A673 (cell line): ENCODE measurements at regions not wholly inside any gene's neighbourhood (a gene's known extent, or its start where the extent isn't known, plus 50 kb on each side); places are given as distances from the start of the nearest gene placed in this dataset.

Source experiments
- BruUV-seq: library from RNA; stranded (reverse); fragments of 400-500 nt; replicated peaks from 2 replicates; lab custom pipeline; 2021; lab: Mats Ljungman, UMichigan
- CTCF ChIA-PET: fragments of 300-600 bp; sonication (Branson Sonifier 250); formaldehyde crosslinking; loops from one replicate; lab custom pipeline; 2022; ENCODE audit warnings: antibody characterized with exemption; lab: Charles Lee
- POLR2A ChIA-PET: fragments of 300-600 bp; sonication (Branson Sonifier 250); formaldehyde crosslinking; loops from one replicate; lab custom pipeline; 2022; ENCODE audit warnings: antibody characterized with exemption; ENCODE audit not compliant: low non-redundant PET; lab: Charles Lee
- DNase-seq: peaks from one replicate; pipeline ENCODE4 v3.0.0-alpha.2; 2015; ENCODE audit warnings: low spot score
- H3K27ac ChIP-seq: fragments of 200-600 bp; sonication (generic); 2 replicates; pipeline ENCODE4 v1.5.1; 2016; ENCODE audit warnings: mixed run types, low read depth, mild to moderate bottlenecking, mixed read lengths, antibody characterized with exemption, low read length; ENCODE audit not compliant: poor library complexity, severe bottlenecking
- H3K27me3 ChIP-seq: fragments of 200-600 bp; sonication (generic); replicated peaks from 2 replicates; pipeline ENCODE4 v1.6.1; 2017; ENCODE audit warnings: mixed run types, low read depth, mild to moderate bottlenecking, mixed read lengths, antibody characterized with exemption, low read length; ENCODE audit not compliant: insufficient read depth, poor library complexity
- H3K36me3 ChIP-seq: fragments of 200-600 bp; sonication (generic); 2 replicates; pipeline ENCODE4 v1.6.1; 2016; ENCODE audit warnings: mixed run types, mild to moderate bottlenecking, mixed read lengths, antibody characterized with exemption, low read length; ENCODE audit not compliant: insufficient read depth, poor library complexity, severe bottlenecking
- H3K4me1 ChIP-seq: fragments of 200-600 bp; sonication (generic); 2 replicates; pipeline ENCODE4 v1.6.1; 2017; ENCODE audit warnings: mixed run types, mild to moderate bottlenecking, mixed read lengths, antibody characterized with exemption, low read length; ENCODE audit not compliant: insufficient read depth, poor library complexity, severe bottlenecking
- H3K4me3 ChIP-seq: fragments of 200-600 bp; sonication (generic); 2 replicates; pipeline ENCODE4 v1.5.1; 2016; ENCODE audit warnings: low read depth, mixed run types, mild to moderate bottlenecking, mixed read lengths, low read length; ENCODE audit not compliant: poor library complexity, severe bottlenecking
- H3K9me3 ChIP-seq: fragments of 200-600 bp; sonication (generic); 2 replicates; pipeline ENCODE4 v1.6.1; 2016; ENCODE audit warnings: mixed run types, low read depth, mild to moderate bottlenecking, mixed read lengths, antibody characterized with exemption, low read length; ENCODE audit not compliant: poor library complexity, severe bottlenecking
- EZH2 ChIP-seq: fragments of 200-600 bp; sonication (generic); IDR thresholded peaks from 2 replicates; pipeline ENCODE4 v1.6.1; 2017; ENCODE audit warnings: borderline replicate concordance, low read depth, mild to moderate bottlenecking, mixed read lengths, antibody characterized with exemption, low read length; ENCODE audit not compliant: poor library complexity, severe bottlenecking
- intact Hi-C: fragments of 100-400 bp; cut with micrococcal nuclease; formaldehyde crosslinking; loops from one replicate; pipeline ENCODE4 v1.10.0; 2022; ENCODE audit not compliant: unreplicated experiment
- TF ChIP-seq, protein P1 (sequence below): fragments of 300-800, 200-600 bp; sonication (generic); conservative IDR thresholded peaks from 2 replicates; pipeline ENCODE4 v1.5.1; 2017; ENCODE audit warnings: low read depth, mild to moderate bottlenecking, antibody characterized with exemption, low read length, moderate library complexity, mixed read lengths

DNA sequence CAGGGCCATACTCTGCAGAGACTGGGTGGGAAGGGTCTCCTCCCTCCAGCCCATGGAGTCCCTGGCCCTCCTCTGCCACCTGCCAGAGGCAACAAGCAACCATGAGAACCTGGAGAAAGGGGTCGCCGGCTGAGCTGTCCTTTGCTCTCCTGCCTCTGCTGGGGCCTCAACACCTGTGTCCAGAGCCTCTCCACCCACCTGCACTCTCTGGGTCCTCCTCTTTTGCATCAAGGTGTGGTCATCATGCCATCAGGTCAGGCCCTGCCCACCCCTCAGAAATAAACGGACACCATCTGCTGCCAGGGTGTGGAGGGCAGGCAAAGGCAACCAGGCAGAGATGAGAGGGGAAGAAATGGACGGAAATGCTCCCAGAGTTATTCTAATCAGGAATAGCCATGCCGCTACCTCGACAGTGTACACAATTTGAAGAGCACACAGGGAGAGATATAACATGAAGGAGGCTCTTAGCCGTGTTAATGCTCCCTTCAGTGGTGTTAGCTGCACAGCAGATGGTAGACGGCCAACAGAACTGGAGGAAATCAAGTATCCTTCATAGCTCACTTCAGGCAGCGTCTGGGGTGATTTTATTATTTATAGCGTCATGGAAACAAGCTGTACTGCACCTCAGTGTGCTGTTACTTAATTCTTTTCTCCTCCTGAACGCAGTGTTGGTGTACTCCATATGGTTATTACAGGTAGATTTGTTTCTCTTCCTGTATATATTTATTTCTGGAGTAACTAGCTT lies 247.9 kb downstream of the TSN start:
- CTCF ChIA-PET = no interaction called here

DNA sequence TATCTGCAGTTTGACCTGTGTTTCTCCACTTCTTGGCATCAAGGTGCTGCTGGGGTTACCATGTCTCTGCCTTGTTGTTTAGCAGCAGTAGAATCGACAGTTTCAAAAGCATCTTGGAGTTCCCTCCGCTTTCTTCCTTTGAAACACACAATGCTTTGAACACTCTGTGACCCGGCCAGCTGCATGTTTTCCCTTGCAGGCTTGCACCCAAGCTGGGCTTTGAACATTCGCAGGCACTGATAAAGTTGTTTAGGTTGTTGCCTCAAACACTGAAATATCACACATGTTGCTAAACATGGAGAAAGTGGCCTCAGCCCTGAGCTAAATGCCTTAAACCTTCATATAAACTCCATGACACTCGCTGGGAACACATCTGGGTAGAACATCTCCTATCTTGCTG lies 251.7 kb downstream of the TSN start:
- peaks cover 30% of the 10 kb centered on the region for H3K4me1 ChIP-seq
- CTCF ChIA-PET = no interaction called here
- no peaks in the 10 kb centered on the region for H3K36me3 ChIP-seq
- no peak overlapping the region for H3K27ac ChIP-seq
- no TSS peak for BruUV-seq
- DNase-seq = no peak
- H3K4me3 ChIP-seq = no peak overlapping the region
- H3K27me3 ChIP-seq = no peaks in the 10 kb centered on the region
- no peak for TF ChIP-seq EZH2
- TF ChIP-seq, protein P1, sequence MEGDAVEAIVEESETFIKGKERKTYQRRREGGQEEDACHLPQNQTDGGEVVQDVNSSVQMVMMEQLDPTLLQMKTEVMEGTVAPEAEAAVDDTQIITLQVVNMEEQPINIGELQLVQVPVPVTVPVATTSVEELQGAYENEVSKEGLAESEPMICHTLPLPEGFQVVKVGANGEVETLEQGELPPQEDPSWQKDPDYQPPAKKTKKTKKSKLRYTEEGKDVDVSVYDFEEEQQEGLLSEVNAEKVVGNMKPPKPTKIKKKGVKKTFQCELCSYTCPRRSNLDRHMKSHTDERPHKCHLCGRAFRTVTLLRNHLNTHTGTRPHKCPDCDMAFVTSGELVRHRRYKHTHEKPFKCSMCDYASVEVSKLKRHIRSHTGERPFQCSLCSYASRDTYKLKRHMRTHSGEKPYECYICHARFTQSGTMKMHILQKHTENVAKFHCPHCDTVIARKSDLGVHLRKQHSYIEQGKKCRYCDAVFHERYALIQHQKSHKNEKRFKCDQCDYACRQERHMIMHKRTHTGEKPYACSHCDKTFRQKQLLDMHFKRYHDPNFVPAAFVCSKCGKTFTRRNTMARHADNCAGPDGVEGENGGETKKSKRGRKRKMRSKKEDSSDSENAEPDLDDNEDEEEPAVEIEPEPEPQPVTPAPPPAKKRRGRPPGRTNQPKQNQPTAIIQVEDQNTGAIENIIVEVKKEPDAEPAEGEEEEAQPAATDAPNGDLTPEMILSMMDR = no peak
- H3K9me3 ChIP-seq = no peaks in the 10 kb centered on the region
- intact Hi-C loops = no loop called here
- POLR2A ChIA-PET = no interaction called here

More for the DNA sequence above, 247.9 kb downstream of the TSN start:
- Histone ChIP-seq H3K36me3 (no peaks in the 10 kb centered on the region), H3K4me3 (no peak overlapping the region), H3K27ac (no peak overlapping the region), H3K4me1 (peaks cover 39% of the 10 kb centered on the region), H3K9me3 (no peaks in the 10 kb centered on the region), H3K27me3 (no peaks in the 10 kb centered on the region)
- BruUV-seq = no TSS peak
- TF ChIP-seq EZH2 = no peak
- TF ChIP-seq, protein P1 = no peak
- intact Hi-C loops = no loop called here
- POLR2A ChIA-PET = no interaction called here
- no peak for DNase-seq

DNA sequence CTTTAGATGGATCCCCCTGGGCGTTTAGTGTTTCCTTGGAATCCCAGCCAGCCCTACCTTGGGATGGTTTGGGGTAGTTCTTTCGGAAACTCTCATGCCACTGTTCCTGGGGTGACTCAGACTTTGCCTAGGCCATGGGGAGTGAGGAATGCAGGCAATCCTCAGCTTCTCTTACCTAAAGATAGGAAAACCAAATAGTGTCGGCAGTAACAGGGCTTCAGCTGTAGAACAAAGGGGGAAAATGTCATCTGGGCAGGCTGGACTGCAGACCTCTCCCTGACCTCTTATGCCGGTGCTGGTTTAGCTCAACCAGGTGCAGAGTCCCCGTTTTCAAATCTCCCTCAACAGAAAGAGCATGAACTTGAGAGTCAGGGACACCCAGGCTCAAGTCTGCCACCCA lies 252.1 kb downstream of the TSN start:
- intact Hi-C loops = no loop called here
- TF ChIP-seq, protein P1 = no peak
- no peak for TF ChIP-seq EZH2
- Histone ChIP-seq H3K4me3 (no peak overlapping the region), H3K27me3 (no peaks in the 10 kb centered on the region), H3K4me1 (peaks cover 30% of the 10 kb centered on the region), H3K9me3 (no peaks in the 10 kb centered on the region), H3K36me3 (no peaks in the 10 kb centered on the region), H3K27ac (no peak overlapping the region)
- BruUV-seq = no TSS peak
- no peak for DNase-seq
- POLR2A ChIA-PET = no interaction called here
- CTCF ChIA-PET = no interaction called here
